ENCODE measurements at regions not wholly inside any gene's neighbourhood (a gene's known extent, or its start where the extent isn't known, plus 50 kb on each side); places are given as distances from the start of the nearest gene placed in this dataset.

DNA sequence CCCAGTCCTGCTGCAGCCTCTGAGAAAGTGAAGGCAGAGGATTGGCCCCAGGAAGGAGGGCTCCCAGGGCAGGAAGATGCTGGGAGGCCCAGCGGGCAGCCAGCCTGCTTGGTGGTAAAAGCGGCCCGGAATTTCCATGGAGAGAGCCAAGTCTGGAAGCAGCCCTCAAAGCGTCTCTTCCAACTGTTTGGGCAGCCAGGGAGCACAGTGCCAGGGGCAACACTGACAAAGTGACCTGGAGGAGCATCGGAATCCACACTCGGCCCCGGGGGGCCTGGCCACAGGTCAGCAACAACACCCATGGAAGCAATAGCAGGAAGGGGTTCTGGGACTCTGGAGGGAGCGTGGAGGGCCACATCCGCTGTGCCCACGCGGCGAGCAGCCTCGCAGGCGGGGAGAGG lies 63.2 kb upstream of the FGFR2 start:
- ATAC-seq, result no peak

DNA sequence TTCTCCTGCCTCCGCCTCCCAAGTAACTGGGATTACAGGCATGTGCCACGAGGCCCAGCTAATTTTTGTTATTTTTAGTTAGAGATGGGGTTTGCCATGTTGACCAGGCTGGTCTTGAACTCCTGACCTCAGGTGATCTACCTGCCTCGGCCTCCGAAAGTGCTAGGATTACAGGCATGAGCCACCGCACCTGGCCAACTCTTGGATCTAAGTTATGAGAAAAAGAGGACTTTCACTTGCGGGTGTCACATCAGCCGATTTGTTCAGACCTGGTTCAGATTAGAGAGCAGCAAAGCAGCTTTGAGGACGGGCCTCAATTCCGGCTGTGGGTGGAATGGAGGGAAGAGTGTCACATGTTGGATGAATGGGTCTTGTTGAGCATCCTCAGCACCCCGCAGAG lies 61.0 kb upstream of the FGFR2 start:
- no peak for ATAC-seq

DNA sequence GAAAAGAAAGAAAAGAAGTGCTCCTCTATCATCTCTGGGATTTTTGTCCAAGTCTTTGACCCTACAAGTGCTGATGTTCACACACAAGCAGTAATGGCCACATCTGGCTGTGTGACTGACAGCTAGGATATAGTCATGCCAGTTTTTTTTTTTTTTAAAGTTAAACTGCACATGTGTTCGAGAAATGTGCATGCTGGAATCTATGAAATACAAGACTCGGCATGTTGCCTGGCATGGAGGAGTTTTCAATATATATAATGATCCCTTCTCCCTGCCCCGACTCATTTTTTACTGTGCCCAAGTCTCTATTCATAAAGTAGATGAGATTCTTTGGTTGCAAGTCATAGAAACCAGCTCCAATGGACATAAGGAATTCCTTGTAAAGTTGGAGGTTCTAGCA lies 60.4 kb upstream of the FGFR2 start:
- ATAC-seq, result no peak

DNA sequence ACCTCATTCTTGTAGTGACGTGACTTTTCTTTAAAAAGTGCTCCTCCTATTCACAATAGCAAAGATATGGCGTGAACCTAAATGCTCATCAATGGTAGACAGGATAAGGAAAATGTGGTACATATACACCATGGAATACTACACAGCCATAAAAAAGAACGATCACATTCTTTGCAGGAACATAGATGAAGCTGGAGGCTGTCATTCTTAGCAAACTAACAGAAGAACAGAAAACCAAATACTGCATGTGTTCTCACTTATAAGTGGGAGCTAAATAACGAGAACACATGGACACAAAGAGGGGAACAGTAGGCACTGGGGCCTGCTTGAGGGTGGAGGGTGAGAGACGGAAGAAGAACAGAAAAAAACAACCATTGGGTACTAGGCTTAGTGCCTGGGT lies 59.9 kb upstream of the FGFR2 start:
- ATAC-seq, result no peak

DNA sequence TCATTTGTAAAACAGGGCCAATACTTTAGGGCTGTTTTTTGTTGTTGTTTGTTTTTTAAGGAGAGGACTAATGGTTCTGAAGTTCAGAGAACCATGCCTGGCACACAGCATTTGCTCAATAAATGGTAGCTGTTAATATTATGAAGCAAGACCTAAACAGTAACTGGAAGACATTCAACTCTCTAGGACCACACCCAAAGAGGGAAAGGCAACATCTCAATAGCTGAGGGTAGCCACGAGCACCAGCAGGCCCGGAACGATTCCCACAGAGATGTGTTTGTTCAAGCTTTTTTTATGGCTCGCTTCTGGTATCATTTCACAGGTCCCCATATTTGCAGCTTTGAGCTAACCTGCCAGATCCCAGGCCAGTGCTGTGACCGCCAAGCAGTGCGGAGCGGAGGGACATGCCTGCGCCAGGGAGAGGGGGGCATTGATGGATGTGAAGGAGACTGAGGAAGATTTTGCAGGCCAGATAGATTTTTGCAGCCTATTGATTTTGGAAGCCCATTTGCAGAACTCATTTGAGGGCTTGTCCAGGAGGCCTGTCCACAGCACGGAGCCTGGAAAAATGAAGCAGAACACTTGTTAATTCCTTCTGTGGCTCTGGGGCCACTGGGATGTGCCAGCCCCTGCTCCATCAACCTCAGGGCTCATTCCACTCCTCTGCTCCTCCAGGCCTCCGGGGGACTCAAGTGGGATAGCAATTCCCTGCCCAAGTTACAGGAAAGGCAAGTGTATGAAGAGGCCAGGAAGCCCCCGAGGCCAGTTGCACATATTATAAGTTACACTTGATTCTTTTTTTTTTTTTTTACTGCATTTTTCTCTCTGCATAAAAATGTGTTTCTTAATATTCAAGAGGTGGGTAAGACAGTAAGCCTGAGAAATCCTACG lies 57.3 kb upstream of the FGFR2 start:
- peak; percentile 79 for ATAC-seq

DNA sequence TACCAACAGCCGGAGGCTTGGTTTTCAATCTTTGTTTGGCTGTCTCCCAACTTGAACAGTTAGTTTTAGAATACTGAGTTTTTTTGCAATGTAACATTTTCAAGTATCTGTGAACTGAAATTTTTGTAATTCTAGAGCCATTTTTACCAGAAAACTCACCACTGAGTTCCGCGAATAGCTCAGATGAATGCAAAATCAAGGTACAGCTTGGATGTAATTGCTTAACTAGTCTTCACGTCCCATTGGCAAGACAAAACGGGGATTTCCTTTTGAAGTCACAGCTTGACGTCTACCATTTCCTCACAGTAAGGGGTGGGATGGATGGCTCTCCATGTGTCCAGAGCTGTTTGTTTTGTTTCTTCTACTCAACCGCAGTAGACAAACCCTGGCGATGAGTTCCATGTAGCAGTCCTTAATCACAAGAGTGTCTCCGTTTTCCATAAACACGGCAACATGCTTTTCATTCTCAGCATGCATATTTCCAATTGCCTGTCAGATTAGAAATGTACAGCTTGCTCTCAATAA lies 55.8 kb upstream of the FGFR2 start:
- ATAC-seq, result no peak

DNA sequence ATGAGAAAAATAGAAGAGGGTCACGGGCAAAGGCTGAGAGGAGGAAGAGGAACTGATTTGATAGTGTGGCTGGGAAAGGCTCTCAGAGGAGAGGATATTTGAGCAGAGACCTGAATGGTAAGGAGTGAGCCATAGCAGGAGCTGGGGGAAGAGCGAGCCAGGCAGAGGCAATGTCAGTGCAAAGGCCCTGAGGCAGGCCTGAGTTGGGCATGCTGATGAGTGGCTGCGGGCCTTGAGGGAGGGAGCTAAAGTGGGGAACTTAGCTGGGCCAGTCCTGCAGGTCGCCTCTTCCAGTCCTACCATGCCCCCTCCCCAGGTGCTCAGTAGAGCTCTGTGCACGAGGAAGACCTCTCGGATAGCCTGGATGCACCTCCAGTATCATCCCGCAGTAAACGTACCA lies 55.4 kb upstream of the FGFR2 start:
- ATAC-seq, result no peak

DNA sequence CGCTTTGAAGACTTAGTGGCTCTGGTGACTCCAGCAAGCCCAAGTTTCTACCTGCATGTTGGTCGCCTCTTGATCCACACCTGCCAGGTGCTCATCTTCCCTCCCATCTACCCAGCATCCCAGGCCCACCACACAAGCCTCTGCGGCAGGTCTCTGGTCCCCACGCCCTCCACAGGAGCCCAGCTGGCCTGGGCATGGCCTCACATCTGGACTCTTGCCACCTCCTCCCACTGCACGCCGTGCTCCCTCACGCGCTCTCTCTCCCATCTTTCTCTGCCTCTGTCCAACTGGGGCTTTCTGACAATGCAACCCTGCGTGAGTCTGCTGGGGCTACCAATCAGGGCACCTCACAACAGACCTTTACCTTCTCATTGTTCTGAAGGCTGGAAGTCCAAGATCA lies 50.2 kb upstream of the FGFR2 start:
- ATAC-seq, result no peak

DNA sequence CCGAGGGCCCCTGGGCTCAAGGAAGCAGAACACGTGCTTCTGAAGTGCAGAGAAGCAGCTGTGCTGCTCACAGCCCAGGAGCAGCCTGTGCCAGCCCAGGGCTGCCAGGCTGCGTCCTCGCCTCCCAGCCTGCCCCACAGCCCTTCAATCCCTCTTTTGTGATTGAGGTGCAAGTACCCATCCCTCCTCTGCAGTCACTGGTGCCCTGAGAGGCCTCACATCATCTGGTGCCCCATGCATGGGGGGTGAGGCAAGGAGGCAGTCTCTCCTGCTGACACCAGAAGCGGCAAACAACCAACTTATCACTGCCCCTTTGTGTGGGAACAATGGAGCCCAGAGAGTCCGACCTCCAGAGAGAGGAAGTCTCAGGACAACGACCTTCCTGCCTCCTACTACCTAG lies 49.8 kb upstream of the FGFR2 start:
- ATAC-seq, result no peak
